ENCODE measurements at regions not wholly inside any gene's neighbourhood (a gene's known extent, or its start where the extent isn't known, plus 50 kb on each side); places are given as distances from the start of the nearest gene placed in this dataset.

DNA sequence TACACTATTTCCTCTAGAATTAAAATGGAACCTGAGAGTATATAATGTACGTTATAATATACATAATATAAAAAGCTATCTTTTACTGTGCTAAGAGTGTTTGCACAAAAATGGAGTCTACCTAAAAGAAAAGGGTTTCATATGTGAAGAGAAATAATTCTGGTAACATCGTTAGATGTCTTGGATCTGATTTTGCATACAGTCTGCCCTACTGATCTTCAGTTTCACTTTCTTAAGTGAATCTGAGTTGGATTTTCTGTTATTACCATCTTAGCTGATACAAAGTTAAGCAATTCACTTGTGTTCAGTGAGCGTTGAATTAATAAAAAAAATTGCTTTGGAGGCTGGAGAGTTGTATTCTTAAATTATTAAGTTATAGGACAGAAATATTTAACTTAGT is 502.1 kb upstream of the TMEFF2 start:
- Histone ChIP-seq H3K36me3 (ENCODE audit: control insufficient read depth in 2 of 2, insufficient read depth in 2 of 2, low read length in 1 of 2) (no peaks in the 10 kb centered on the region), H3K27me3 (replicated peaks in 1 of 2; ENCODE audit: control insufficient read depth in 2 of 2, insufficient read depth in 2 of 2, low read length in 1 of 2) (no peaks in the 10 kb centered on the region), H3K4me3 (no peak overlapping the region), H3K4me2 (ENCODE audit: control insufficient read depth, insufficient read depth) (no peak overlapping the region), H4K20me1 (ENCODE audit: control insufficient read depth, insufficient read depth) (no peaks in the 10 kb centered on the region), H3K4me1 (ENCODE audit: control insufficient read depth, insufficient read depth, low read length) (no peaks in the 10 kb centered on the region), H3K27ac (ENCODE audit: control insufficient read depth, insufficient read depth) (no peak overlapping the region), H3K9ac (ENCODE audit: control insufficient read depth, insufficient read depth, low read length) (no peak overlapping the region), H2AFZ (ENCODE audit: control insufficient read depth, low read depth, low read length) (no peak overlapping the region), H3K9me3 (replicated peaks; ENCODE audit: control insufficient read depth, insufficient read depth, low read length) (no peaks in the 10 kb centered on the region), H3K79me2 (ENCODE audit: control insufficient read depth, insufficient read depth, low read length) (no peaks in the 10 kb centered on the region)
- ChIA-PET CTCF (interaction anchor here (1.0 kb wide), 1 partner anchor 9 kb away, joined by 3 read pairs; no protein-coding TSS in a partner anchor), POLR2A (no interaction called here), RAD21 (ENCODE audit: unreplicated experiment) (no interaction called here), SMC1A (ENCODE audit: uncharacterized antibody, unreplicated experiment) (interaction anchor here (0.5 to 1.7 kb wide), 4 partner anchors 13 to 46 kb away, joined by 3 to 5 read pairs (median 3); no protein-coding TSS in a partner anchor)
- intact Hi-C loops (cut with micrococcal nuclease; ENCODE audit: unreplicated experiment) = no loop called here
- in situ Hi-C loops (cut with MboI) = no loop called here
- 22% methylated on average over 3 of the region's 3 CpGs for WGBS (ENCODE audit: insufficient coverage, insufficient replicate concordance, low lambda C conversion rate, missing lambda C conversion rate)
- BruUV-seq (replicated peaks) = no TSS peak
- DNase-seq (ENCODE audit: low read depth, low spot score) (no peak), ATAC-seq (peak; percentile 49), FAIRE-seq (no peak)
- TF ChIP-seq, protein P1, sequence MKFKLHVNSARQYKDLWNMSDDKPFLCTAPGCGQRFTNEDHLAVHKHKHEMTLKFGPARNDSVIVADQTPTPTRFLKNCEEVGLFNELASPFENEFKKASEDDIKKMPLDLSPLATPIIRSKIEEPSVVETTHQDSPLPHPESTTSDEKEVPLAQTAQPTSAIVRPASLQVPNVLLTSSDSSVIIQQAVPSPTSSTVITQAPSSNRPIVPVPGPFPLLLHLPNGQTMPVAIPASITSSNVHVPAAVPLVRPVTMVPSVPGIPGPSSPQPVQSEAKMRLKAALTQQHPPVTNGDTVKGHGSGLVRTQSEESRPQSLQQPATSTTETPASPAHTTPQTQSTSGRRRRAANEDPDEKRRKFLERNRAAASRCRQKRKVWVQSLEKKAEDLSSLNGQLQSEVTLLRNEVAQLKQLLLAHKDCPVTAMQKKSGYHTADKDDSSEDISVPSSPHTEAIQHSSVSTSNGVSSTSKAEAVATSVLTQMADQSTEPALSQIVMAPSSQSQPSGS (IDR thresholded peaks at IDR 0.05; ENCODE audit: low read length) = no peak
- TF ChIP-seq, protein P2, sequence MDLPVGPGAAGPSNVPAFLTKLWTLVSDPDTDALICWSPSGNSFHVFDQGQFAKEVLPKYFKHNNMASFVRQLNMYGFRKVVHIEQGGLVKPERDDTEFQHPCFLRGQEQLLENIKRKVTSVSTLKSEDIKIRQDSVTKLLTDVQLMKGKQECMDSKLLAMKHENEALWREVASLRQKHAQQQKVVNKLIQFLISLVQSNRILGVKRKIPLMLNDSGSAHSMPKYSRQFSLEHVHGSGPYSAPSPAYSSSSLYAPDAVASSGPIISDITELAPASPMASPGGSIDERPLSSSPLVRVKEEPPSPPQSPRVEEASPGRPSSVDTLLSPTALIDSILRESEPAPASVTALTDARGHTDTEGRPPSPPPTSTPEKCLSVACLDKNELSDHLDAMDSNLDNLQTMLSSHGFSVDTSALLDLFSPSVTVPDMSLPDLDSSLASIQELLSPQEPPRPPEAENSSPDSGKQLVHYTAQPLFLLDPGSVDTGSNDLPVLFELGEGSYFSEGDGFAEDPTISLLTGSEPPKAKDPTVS (IDR thresholded peaks at IDR 0.05; ENCODE audit: low read depth, low read length) = no peak
- TF ChIP-seq GABPA (IDR thresholded peaks at IDR 0.05; ENCODE audit: low read depth) (no peak), ZNF207 (IDR thresholded peaks at IDR 0.05; ENCODE audit: borderline replicate concordance) (no peak), EED (IDR thresholded peaks at IDR 0.05; ENCODE audit: low read depth) (no peak), TBL1XR1 (IDR thresholded peaks at IDR 0.05; ENCODE audit: low read depth, low read length) (no peak), ATF7 (IDR thresholded peaks at IDR 0.05; ENCODE audit: low read depth) (no peak), ZNF24 (IDR thresholded peaks at IDR 0.05) (no peak), MYB (IDR thresholded peaks at IDR 0.05; ENCODE audit: borderline replicate concordance, low read depth, low read length) (no peak)

Data from GM12878 (cell line).